ENCODE measurements at regions not wholly inside any gene's neighbourhood (a gene's known extent, or its start where the extent isn't known, plus 50 kb on each side); places are given as distances from the start of the nearest gene placed in this dataset.

GRCh38 chr18:29586210-29586609, 1409.3 kb upstream of the CDH2 start:
- Histone ChIP-seq H3K4me3 (no peak overlapping the region), H3K27ac (no peak overlapping the region), H3K4me1 (ENCODE audit: low read depth) (no peaks in the 10 kb centered on the region), H3K27me3 (no peaks in the 10 kb centered on the region), H3K9me3 (ENCODE audit: low read depth) (no peaks in the 10 kb centered on the region), H3K36me3 (no peaks in the 10 kb centered on the region)
- DNase-seq (ENCODE audit: low read depth in 1 of 2, low spot score in 1 of 2) = no peak
- TF ChIP-seq, protein P1, sequence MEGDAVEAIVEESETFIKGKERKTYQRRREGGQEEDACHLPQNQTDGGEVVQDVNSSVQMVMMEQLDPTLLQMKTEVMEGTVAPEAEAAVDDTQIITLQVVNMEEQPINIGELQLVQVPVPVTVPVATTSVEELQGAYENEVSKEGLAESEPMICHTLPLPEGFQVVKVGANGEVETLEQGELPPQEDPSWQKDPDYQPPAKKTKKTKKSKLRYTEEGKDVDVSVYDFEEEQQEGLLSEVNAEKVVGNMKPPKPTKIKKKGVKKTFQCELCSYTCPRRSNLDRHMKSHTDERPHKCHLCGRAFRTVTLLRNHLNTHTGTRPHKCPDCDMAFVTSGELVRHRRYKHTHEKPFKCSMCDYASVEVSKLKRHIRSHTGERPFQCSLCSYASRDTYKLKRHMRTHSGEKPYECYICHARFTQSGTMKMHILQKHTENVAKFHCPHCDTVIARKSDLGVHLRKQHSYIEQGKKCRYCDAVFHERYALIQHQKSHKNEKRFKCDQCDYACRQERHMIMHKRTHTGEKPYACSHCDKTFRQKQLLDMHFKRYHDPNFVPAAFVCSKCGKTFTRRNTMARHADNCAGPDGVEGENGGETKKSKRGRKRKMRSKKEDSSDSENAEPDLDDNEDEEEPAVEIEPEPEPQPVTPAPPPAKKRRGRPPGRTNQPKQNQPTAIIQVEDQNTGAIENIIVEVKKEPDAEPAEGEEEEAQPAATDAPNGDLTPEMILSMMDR (IDR thresholded peaks at IDR 0.05; ENCODE audit: low read depth, low read length) = no peak

- no peak for DNase-seq (ENCODE audit: low read depth in 1 of 2, low spot score in 1 of 2)
- Histone ChIP-seq H3K9me3 (ENCODE audit: low read depth) (no peaks in the 10 kb centered on the region), H3K4me1 (ENCODE audit: low read depth) (no peaks in the 10 kb centered on the region), H3K4me3 (no peak overlapping the region), H3K36me3 (no peaks in the 10 kb centered on the region), H3K27ac (no peak overlapping the region), H3K27me3 (no peaks in the 10 kb centered on the region)
- TF ChIP-seq, protein P1 (IDR thresholded peaks at IDR 0.05; ENCODE audit: low read depth, low read length) = no peak
These were observed 1383.3 kb upstream of the CDH2 start for GRCh38 chr18:29560270-29560669.

- H3K27me3 ChIP-seq = no peaks in the 10 kb centered on the region
- TF ChIP-seq, protein P1 (IDR thresholded peaks at IDR 0.05; ENCODE audit: low read depth, low read length) = no peak
- H3K4me3 ChIP-seq = no peak overlapping the region
- H3K27ac ChIP-seq = no peak overlapping the region
- DNase-seq (ENCODE audit: low read depth in 1 of 2, low spot score in 1 of 2) = no peak
- H3K4me1 ChIP-seq (ENCODE audit: low read depth) = no peaks in the 10 kb centered on the region
- no peaks in the 10 kb centered on the region for H3K9me3 ChIP-seq (ENCODE audit: low read depth)
- H3K36me3 ChIP-seq = no peaks in the 10 kb centered on the region
These were observed 1379.1 kb upstream of the CDH2 start for GRCh38 chr18:29556070-29556469.

DNA sequence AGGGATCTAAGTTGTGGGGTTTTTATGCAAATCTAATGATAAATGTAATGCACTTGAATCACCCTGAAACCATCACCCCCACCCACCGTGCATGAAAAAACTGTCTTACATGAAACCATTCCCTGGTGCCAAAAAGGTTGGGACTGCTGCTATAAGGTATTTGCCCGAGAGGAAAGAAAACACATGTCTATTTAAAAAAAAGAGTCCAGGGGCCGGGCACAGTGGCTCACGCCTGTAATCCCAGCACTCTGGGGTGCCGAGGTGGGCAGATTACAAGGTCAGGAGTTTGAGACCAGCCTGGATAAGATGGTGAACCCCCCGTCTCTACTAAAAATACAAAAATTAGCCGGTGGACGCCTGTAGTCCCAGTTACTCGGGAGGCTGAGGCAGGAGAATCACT, 1372.8 kb upstream of the CDH2 start:
- Histone ChIP-seq H3K27ac (no peak overlapping the region), H3K4me3 (no peak overlapping the region), H3K27me3 (no peaks in the 10 kb centered on the region), H3K36me3 (no peaks in the 10 kb centered on the region), H3K4me1 (ENCODE audit: low read depth) (no peaks in the 10 kb centered on the region), H3K9me3 (ENCODE audit: low read depth) (no peaks in the 10 kb centered on the region)
- TF ChIP-seq, protein P1 (IDR thresholded peaks at IDR 0.05; ENCODE audit: low read depth, low read length) = no peak
- DNase-seq (ENCODE audit: low read depth in 1 of 2, low spot score in 1 of 2) = no peak

- Histone ChIP-seq H3K27me3 (no peaks in the 10 kb centered on the region), H3K9me3 (ENCODE audit: low read depth) (no peaks in the 10 kb centered on the region), H3K27ac (no peak overlapping the region), H3K36me3 (no peaks in the 10 kb centered on the region), H3K4me1 (ENCODE audit: low read depth) (no peaks in the 10 kb centered on the region), H3K4me3 (no peak overlapping the region)
- no peak for DNase-seq (ENCODE audit: low read depth in 1 of 2, low spot score in 1 of 2)
- TF ChIP-seq, protein P1 (IDR thresholded peaks at IDR 0.05; ENCODE audit: low read depth, low read length) = no peak
These were observed 1370.7 kb upstream of the CDH2 start for GRCh38 chr18:29547626-29548025.

- no peaks in the 10 kb centered on the region for H3K36me3 ChIP-seq
- TF ChIP-seq, protein P1 (IDR thresholded peaks at IDR 0.05; ENCODE audit: low read depth, low read length) = no peak
- DNase-seq (ENCODE audit: low read depth in 1 of 2, low spot score in 1 of 2) = no peak
- no peak overlapping the region for H3K27ac ChIP-seq
- no peaks in the 10 kb centered on the region for H3K9me3 ChIP-seq (ENCODE audit: low read depth)
- peaks cover 10% of the 10 kb centered on the region for H3K4me1 ChIP-seq (ENCODE audit: low read depth)
- no peaks in the 10 kb centered on the region for H3K27me3 ChIP-seq
- no peak overlapping the region for H3K4me3 ChIP-seq
These were observed 1363.6 kb upstream of the CDH2 start for GRCh38 chr18:29540548-29540947.
